Activated CD8-positive, alpha-beta memory T cell treated with anti-CD3 and anti-CD28 coated beads for 1 hour (primary cell): ENCODE measurements at regions not wholly inside any gene's neighbourhood (a gene's known extent, or its start where the extent isn't known, plus 50 kb on each side); places are given as distances from the start of the nearest gene placed in this dataset.
"Not testable (repeated sequence)": the region's sequence is repeated elsewhere in the genome, so short reads cannot be mapped to it uniquely, and the experiment has no call there.

ENCODE experiments used
- DNase-seq, 2 donors: peaks; one replicate each; pipeline ENCODE4 v3.0.0-alpha.2; 2020; ENCODE audit warnings: low read depth in 1 of 2; ENCODE audit errors: extremely low read depth in 1 of 2

- no peak for DNase-seq
Observed at GRCh38 chr18:67143028-67143427, 373.5 kb downstream of the DSEL start.

DNA sequence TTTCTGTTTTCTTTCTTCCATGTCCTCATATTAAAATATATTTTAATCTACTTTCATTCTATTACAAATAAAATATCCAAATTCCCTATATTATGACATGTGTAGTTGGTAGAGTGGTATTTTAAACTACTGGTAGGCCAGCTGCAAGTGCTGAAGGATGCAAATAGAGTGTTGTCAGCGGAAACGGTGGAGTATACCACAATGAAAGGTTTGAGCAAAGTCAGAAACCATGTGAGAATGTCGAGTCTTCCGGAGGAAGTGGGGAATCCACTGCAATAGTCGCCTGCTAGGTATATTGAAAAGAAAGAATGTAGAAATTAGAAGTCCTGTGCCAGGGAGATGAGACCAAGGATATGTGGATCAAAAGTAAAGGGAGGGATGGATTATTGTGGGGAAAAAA is 373.9 kb downstream of the DSEL start:
- DNase-seq, result no peak

DNA sequence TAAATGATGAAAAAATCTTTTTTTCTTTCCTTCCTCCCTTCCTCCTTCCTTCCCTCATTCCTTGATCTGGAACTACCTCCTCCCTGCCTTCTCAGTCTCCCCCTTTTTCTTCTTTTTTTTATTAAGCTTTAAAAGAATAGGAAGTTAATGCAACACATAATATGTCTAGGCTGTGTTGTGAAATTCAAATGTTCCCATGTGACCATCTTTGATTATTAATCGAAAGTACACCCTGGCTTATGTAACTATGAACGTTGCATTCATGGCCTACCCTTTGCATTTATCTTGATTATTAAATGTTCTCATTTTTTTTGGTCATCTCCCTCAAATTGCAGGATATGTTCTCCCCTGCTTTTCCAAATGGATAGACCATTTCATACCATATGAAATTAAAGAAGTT is 376.0 kb downstream of the DSEL start:
- DNase-seq, result no peak

DNA sequence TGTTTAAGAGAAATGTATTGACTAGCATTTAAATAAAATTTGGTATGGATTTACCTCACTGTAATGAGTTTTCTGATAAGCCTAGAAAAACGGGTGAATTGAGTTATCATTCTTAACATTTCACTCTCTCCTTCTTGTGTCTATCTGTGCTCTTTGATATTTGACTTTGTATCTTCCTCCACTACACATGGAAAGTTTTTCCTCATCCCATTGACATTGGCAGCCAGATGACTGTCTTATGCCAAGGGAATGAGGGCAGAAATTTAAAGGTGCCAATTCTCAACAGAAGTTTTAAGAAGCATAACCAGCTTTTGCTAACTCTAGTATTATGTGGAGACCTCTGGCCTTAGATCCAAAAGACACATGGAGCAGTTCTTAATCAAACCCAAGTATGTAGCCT is 376.6 kb downstream of the DSEL start:
- no peak for DNase-seq

DNA sequence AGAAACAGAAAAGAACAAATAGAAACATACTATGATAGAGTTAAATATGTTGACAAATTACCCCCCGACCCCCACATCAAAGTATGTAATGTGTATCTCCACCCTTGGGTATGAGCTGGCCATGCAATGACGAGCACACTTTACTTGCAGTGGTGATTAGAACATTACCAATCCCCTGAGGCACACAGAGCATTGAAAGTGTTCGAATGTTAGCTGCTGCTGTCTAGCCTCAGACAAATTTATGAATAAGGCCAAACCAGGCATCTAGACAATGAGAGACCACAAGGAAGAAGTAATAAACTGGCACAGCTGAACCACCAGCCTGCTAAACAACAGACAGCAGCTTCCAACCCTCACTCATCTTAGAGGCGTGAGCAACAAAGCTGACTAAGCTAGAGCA is 380.5 kb downstream of the DSEL start:
- no peak for DNase-seq

DNA sequence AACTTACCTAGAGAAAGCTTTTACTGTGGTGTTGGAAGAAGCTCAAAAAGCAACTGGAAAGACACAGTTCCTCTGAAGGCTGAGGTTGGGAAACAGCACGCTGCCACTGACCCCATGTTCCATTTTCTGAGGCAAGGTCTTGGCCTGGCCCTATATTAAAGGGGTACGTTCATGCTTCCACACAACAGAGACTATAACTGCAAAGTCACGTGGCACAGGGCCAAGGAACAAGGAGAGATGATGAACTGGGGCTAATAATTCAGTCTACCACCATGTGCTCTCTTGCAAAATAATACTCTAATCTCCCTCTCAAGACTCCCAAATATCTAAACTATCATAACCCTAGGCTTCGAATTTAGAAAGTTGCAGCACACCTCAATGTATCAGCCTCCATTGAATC is 381.6 kb downstream of the DSEL start:
- no peak for DNase-seq

GRCh38 chr18:67133669-67134068 is 382.9 kb downstream of the DSEL start:
- DNase-seq, result no peak

GRCh38 chr18:67132919-67133318 is 383.6 kb downstream of the DSEL start:
- no peak for DNase-seq

GRCh38 chr18:67131498-67131897 is 385.0 kb downstream of the DSEL start:
- DNase-seq, result no peak

DNA sequence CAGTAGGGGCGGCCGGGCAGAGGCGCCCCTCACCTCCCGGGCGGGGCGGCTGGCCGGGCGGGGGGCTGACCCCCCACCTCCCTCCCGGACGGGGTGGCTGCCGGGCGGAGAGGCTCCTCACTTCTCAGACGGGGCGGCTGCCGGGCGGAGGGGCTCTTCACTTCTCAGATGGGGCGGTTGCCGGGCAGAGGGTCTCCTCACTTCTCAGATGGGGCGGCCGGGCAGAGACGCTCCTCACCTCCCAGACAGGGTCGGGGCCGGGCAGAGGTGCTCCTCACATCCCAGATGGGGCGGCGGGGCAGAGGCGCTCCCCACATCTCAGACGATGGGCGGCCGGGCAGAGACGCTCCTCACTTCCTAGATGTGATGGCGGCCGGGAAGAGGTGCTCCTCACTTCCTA is 389.8 kb downstream of the DSEL start:
- not testable (repeated sequence) for DNase-seq

GRCh38 chr18:67123901-67124300 is 392.6 kb downstream of the DSEL start:
- DNase-seq, result no peak

GRCh38 chr18:67117804-67118203 is 398.7 kb downstream of the DSEL start:
- no peak for DNase-seq

DNA sequence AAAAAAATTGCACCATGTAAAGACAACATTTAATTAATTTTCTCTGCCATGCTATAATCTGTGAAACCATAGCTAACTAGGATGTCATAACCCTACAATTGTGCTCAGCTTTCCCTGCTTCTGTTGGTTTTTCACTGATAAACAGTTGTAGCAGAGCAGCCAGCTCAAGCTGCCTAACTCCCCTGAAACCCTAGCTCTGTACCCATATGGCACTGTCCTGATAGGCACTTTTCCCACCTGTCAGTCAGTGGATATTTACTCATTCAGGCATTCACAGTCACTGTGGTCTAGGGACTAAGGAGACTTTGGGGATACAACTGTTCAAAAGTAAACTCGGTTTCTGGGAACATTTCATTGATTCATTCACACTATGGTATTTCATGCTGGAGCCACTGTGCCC is 407.0 kb downstream of the DSEL start:
- no peak for DNase-seq

DNA sequence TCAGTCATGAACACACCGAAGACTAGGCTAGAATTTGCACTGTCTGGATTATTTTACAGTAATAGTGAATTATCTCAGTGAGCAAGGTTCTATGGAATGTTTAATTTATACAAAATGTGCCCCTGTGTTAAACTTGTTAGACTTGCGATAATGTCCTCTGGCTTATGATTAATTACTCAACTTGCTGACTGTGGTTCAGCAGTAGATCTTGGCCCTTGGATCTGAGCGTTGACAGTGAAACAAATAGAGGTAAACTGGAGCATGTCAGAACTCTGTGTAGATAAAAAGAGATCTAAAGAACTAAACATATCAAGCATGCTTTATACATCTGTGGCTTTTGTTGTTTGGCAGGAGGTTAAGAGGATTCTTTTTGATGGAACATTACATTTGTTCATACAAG is 407.6 kb downstream of the DSEL start:
- DNase-seq, result no peak

- peak in 1 of 2 donors; percentile 3 for DNase-seq
Observed at GRCh38 chr18:67104700-67105284, 411.7 kb downstream of the DSEL start.

DNA sequence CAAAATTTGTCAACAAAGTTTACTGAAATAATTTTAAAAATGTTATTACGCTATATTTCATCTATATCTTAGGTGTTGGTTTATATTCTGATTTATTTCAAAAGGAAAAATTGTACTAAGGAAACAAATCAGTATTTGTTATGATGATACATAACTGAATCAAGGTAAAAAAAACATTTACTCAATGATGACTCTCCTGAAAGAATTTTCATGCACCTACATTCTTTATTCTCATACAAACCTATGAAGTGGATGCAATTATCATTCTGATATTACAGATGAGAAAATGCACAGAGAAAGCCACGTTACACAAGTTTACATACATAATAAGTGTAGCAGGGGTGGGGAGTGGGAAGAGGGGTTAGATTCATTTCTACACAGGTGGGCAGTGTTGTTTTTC is 422.4 kb downstream of the DSEL start:
- DNase-seq, result no peak

GRCh38 chr18:67092141-67092540 is 424.4 kb downstream of the DSEL start:
- no peak for DNase-seq

DNA sequence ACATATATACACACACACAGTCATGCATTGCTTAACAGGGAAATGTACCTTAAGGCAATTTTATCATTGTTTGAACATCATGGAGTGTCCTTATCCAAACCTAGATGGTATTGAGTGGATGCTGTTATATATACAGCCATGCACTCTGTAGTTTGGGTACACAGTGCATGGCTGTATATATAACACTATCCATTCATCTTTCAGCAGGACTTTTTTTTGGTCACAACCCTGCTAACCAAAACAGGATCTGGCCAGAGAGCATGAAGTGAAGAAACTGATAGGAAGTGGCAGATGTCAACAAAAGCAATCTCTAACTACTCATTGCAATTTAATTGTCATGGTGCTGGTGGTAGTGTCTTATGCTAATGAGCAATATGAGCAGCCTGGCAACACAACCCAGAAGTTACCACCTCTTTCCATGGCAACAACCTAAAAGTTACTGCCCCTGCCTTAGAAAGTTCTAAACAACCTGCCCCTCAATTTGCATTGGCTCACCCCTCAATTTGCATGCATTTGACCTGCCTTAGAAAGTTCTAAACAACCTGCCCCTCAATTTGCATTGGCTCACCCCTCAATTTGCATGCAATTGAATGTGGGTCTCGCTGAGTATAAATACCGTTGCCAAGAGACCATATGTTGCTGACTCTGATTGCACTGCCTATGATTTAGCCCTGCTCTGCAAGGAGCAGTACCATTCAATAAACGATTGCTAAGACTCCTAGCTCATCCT is 434.9 kb downstream of the DSEL start:
- no peak for DNase-seq

GRCh38 chr18:67080601-67081000 is 435.9 kb downstream of the DSEL start:
- DNase-seq, result no peak

GRCh38 chr18:67074309-67074708 is 442.2 kb downstream of the DSEL start:
- no peak for DNase-seq

DNA sequence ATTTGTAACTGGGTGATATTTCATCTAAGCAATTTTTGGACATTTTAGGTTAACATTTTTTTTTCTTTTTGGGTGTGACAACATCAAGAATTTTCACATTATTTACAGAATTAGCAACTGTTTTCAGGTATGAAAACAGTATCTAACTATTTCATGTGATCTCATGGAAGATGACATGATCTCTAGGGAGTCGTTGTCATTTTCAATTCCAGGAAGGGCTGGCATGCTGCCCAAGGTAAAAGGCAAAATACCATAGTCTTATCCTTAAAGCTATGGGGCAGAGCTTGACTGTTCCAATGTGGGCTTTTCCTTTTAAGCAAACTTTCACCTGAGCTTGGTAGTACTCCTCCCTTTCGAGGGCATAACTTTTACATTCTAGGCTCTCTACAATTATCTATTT is 443.7 kb downstream of the DSEL start:
- DNase-seq, result no peak

DNA sequence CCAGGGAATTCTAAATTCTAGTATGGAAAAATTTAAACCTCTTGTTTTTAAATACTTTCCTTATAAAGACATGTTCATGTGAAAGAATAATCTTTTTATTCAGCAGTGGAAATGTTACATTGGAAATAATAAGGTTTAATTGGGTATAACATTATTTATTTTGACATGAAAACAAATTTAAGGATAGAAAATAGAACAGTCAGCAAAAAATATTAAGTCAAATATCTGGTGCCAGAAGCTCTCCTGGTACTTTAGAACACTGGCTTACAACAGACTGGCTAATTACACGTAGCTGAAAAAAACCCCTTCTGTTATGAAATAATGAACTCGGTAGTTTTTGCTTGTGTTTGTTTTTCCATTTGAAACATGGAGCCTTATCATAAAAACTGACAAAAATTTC is 447.9 kb downstream of the DSEL start:
- no peak for DNase-seq

DNA sequence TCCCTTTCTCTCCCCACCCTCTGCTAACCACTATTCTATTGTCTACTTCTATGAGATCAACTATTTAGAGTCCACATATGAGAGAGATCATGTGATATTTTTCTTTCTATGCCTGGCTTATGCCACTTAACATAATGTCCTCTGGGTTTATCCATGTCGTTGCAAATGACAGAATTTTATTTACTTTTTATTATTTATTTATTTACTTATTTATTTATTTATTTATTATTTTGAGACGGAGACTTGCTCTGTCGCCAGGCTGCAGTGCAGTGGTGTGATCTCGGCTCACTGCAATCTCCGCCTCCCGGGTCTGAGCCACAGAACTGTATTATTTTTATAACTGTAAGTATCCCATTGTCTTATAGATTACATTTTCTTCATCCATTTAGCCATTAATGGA is 443.4 kb upstream of the CDH19 start:
- no peak for DNase-seq
